ENCODE measurements at regions not wholly inside any gene's neighbourhood (a gene's known extent, or its start where the extent isn't known, plus 50 kb on each side); places are given as distances from the start of the nearest gene placed in this dataset.

GRCh38 chr15:93302080-93302765 lies 213.2 kb upstream of the RGMA start:
- H3K4me3 ChIP-seq (ENCODE audit: low read depth, low read length) = no peak overlapping the region
- in situ Hi-C loops (cut with HindIII; ENCODE audit: low pct_ligation_motif_present, low sequenced_read_pairs) = no loop called here

GRCh38 chr15:93300796-93301195 lies 211.8 kb upstream of the RGMA start:
- no peak overlapping the region for H3K4me3 ChIP-seq (ENCODE audit: low read depth, low read length)
- H3K27ac ChIP-seq = no peak overlapping the region
- H3K36me3 ChIP-seq (replicated peaks) = no peaks in the 10 kb centered on the region
- TF ChIP-seq CTCF (IDR thresholded peaks at IDR 0.05; ENCODE audit: low read depth, low read length, missing control alignments) = no peak
- H3K27me3 ChIP-seq (replicated peaks) = no peaks in the 10 kb centered on the region
- in situ Hi-C loops (cut with HindIII; ENCODE audit: low pct_ligation_motif_present, low sequenced_read_pairs) = no loop called here
- DNase-seq = no peak

More at GRCh38 chr15:93302080-93302765, 213.2 kb upstream of the RGMA start:
- no peaks in the 10 kb centered on the region for H3K27me3 ChIP-seq (replicated peaks)
- no peak overlapping the region for H3K27ac ChIP-seq
- DNase-seq = no peak
- no peaks in the 10 kb centered on the region for H3K36me3 ChIP-seq (replicated peaks)
- no peak for TF ChIP-seq CTCF (IDR thresholded peaks at IDR 0.05; ENCODE audit: low read depth, low read length, missing control alignments)

GRCh38 chr15:93299675-93300074 lies 210.7 kb upstream of the RGMA start:
- no peaks in the 10 kb centered on the region for H3K36me3 ChIP-seq (replicated peaks)
- no peak for TF ChIP-seq CTCF (IDR thresholded peaks at IDR 0.05; ENCODE audit: low read depth, low read length, missing control alignments)
- no peak overlapping the region for H3K4me3 ChIP-seq (ENCODE audit: low read depth, low read length)
- H3K27me3 ChIP-seq (replicated peaks) = no peaks in the 10 kb centered on the region
- in situ Hi-C loops (cut with HindIII; ENCODE audit: low pct_ligation_motif_present, low sequenced_read_pairs) = no loop called here
- H3K27ac ChIP-seq = no peak overlapping the region
- DNase-seq = no peak

GRCh38 chr15:93298901-93299300 lies 209.9 kb upstream of the RGMA start:
- H3K36me3 ChIP-seq (replicated peaks) = no peaks in the 10 kb centered on the region
- in situ Hi-C loops (cut with HindIII; ENCODE audit: low pct_ligation_motif_present, low sequenced_read_pairs) = no loop called here
- H3K27me3 ChIP-seq (replicated peaks) = no peaks in the 10 kb centered on the region
- no peak for DNase-seq
- H3K27ac ChIP-seq = no peak overlapping the region
- H3K4me3 ChIP-seq (ENCODE audit: low read depth, low read length) = no peak overlapping the region
- no peak for TF ChIP-seq CTCF (IDR thresholded peaks at IDR 0.05; ENCODE audit: low read depth, low read length, missing control alignments)

GRCh38 chr15:93296759-93297500 lies 207.9 kb upstream of the RGMA start:
- Histone ChIP-seq H3K27me3 (replicated peaks) (no peaks in the 10 kb centered on the region), H3K36me3 (replicated peaks) (no peaks in the 10 kb centered on the region), H3K4me3 (ENCODE audit: low read depth, low read length) (no peak overlapping the region), H3K27ac (no peak overlapping the region)
- no peak for DNase-seq
- in situ Hi-C loops (cut with HindIII; ENCODE audit: low pct_ligation_motif_present, low sequenced_read_pairs) = no loop called here
- TF ChIP-seq CTCF (IDR thresholded peaks at IDR 0.05; ENCODE audit: low read depth, low read length, missing control alignments) = no peak

Measured in brain microvascular endothelial cell (primary cell).